Inferior parietal cortex (tissue), 1 donor: ENCODE measurements at regions not wholly inside any gene's neighbourhood (a gene's known extent, or its start where the extent isn't known, plus 50 kb on each side); places are given as distances from the start of the nearest gene placed in this dataset.
A peak's percentile ranks its signal among the peaks of the same experiment; 100 is the strongest.

Source experiments
- DNase-seq: peaks from one replicate; pipeline ENCODE4 v3.0.0-alpha.2; 2016; ENCODE audit errors: extremely low spot score

GRCh38 chr1:218815076-218815475 is 358.6 kb upstream of the LYPLAL1 start:
- DNase-seq = no peak

- no peak for DNase-seq
Measured at GRCh38 chr1:218817071-218817470, 356.6 kb upstream of the LYPLAL1 start.

GRCh38 chr1:218817691-218818465 is 355.8 kb upstream of the LYPLAL1 start:
- DNase-seq = no peak

GRCh38 chr1:218823291-218823900 is 350.3 kb upstream of the LYPLAL1 start:
- no peak for DNase-seq

- no peak for DNase-seq
Measured at GRCh38 chr1:218827486-218827885, 346.2 kb upstream of the LYPLAL1 start.

GRCh38 chr1:218828125-218828650 is 345.5 kb upstream of the LYPLAL1 start:
- DNase-seq = no peak

GRCh38 chr1:218829097-218829496 is 344.6 kb upstream of the LYPLAL1 start:
- peak; percentile 41 for DNase-seq

GRCh38 chr1:218835609-218836008 is 338.1 kb upstream of the LYPLAL1 start:
- DNase-seq = no peak

- no peak for DNase-seq
Measured at GRCh38 chr1:218836264-218836663, 337.4 kb upstream of the LYPLAL1 start.

GRCh38 chr1:218837051-218837450 is 336.6 kb upstream of the LYPLAL1 start:
- no peak for DNase-seq

- DNase-seq = no peak
Measured at GRCh38 chr1:218845589-218845988, 328.1 kb upstream of the LYPLAL1 start.

- no peak for DNase-seq
Measured at GRCh38 chr1:218846181-218846580, 327.5 kb upstream of the LYPLAL1 start.

- no peak for DNase-seq
Measured at GRCh38 chr1:218847089-218847768, 326.4 kb upstream of the LYPLAL1 start.

- no peak for DNase-seq
Measured at GRCh38 chr1:218848009-218848408, 325.7 kb upstream of the LYPLAL1 start.

- no peak for DNase-seq
Measured at GRCh38 chr1:218850367-218850766, 323.3 kb upstream of the LYPLAL1 start.

GRCh38 chr1:218851586-218851985 is 322.1 kb upstream of the LYPLAL1 start:
- no peak for DNase-seq

- DNase-seq = no peak
Measured at GRCh38 chr1:218852527-218852926, 321.2 kb upstream of the LYPLAL1 start.

GRCh38 chr1:218863987-218864386 is 309.7 kb upstream of the LYPLAL1 start:
- no peak for DNase-seq

- DNase-seq = no peak
Measured at GRCh38 chr1:218865591-218865990, 308.1 kb upstream of the LYPLAL1 start.

- no peak for DNase-seq
Measured at GRCh38 chr1:218866507-218866906, 307.2 kb upstream of the LYPLAL1 start.

- no peak for DNase-seq
Measured at GRCh38 chr1:218867066-218867465, 306.6 kb upstream of the LYPLAL1 start.

GRCh38 chr1:218867941-218868626 is 305.6 kb upstream of the LYPLAL1 start:
- DNase-seq = no peak
